ENCODE measurements at regions not wholly inside any gene's neighbourhood (a gene's known extent, or its start where the extent isn't known, plus 50 kb on each side); places are given as distances from the start of the nearest gene placed in this dataset.

DNA sequence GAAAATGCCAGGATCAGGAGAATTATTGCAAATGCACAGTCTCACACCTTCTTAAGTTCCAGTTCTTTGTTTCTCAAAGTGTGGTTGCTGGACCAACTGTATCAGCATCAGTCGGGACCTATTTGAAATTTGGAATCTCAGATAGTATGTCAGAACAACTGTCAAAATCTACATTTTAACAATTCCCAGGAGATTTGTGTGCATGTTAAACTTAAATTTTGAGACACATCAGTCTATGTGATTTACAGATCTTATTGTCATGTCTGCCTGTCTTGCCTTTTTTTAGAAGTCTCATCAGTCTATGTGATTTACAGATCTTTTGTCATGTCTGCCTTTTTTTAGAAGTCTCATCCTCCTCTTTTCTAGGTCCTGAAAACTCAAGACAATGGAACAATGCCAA lies 243.6 kb upstream of the MEIS1 start:
- no TSS peak for BruUV-seq (replicated peaks)
- intact Hi-C loops (cut with micrococcal nuclease; ENCODE audit: unreplicated experiment) = no loop called here
- Histone ChIP-seq H3K4me3 (ENCODE audit: low read depth in 2 of 2, low read length in 2 of 2) (no peak overlapping the region), H3K36me3 (ENCODE audit: control insufficient read depth, insufficient read depth, low read length) (no peaks in the 10 kb centered on the region), H3K4me1 (ENCODE audit: control insufficient read depth, insufficient read depth, low read length) (no peaks in the 10 kb centered on the region), H3K27ac (ENCODE audit: low read length) (no peak overlapping the region), H3K27me3 (ENCODE audit: control insufficient read depth, insufficient read depth, low read length) (no peaks in the 10 kb centered on the region), H3K9me3 (ENCODE audit: control insufficient read depth, insufficient read depth, low read depth, low read length) (no peaks in the 10 kb centered on the region)
- ATAC-seq (no peak), DNase-seq (ENCODE audit: low read depth, low spot score) (no peak)
- in situ Hi-C loops (cut with HindIII; ENCODE audit: low pct_unique_long_range_greater_than_20kb, low sequenced_read_pairs) = no loop called here
- TF ChIP-seq TCF7L2 (IDR thresholded peaks at IDR 0.05; ENCODE audit: low read depth, low read length) (no peak), SIN3A (IDR thresholded peaks at IDR 0.05; ENCODE audit: borderline replicate concordance, insufficient read depth, low read depth, low read length) (no peak), CTCF (IDR thresholded peaks at IDR 0.05) (no peak), POLR2AphosphoS5 (IDR thresholded peaks at IDR 0.05; ENCODE audit: low read depth, low read length) (no peak)
- TF ChIP-seq, protein P1, sequence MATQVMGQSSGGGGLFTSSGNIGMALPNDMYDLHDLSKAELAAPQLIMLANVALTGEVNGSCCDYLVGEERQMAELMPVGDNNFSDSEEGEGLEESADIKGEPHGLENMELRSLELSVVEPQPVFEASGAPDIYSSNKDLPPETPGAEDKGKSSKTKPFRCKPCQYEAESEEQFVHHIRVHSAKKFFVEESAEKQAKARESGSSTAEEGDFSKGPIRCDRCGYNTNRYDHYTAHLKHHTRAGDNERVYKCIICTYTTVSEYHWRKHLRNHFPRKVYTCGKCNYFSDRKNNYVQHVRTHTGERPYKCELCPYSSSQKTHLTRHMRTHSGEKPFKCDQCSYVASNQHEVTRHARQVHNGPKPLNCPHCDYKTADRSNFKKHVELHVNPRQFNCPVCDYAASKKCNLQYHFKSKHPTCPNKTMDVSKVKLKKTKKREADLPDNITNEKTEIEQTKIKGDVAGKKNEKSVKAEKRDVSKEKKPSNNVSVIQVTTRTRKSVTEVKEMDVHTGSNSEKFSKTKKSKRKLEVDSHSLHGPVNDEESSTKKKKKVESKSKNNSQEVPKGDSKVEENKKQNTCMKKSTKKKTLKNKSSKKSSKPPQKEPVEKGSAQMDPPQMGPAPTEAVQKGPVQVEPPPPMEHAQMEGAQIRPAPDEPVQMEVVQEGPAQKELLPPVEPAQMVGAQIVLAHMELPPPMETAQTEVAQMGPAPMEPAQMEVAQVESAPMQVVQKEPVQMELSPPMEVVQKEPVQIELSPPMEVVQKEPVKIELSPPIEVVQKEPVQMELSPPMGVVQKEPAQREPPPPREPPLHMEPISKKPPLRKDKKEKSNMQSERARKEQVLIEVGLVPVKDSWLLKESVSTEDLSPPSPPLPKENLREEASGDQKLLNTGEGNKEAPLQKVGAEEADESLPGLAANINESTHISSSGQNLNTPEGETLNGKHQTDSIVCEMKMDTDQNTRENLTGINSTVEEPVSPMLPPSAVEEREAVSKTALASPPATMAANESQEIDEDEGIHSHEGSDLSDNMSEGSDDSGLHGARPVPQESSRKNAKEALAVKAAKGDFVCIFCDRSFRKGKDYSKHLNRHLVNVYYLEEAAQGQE (IDR thresholded peaks at IDR 0.05; ENCODE audit: insufficient read depth in 1 of 2, low read depth in 2 of 2, low read length in 1 of 2) = no peak
- POLR2A ChIA-PET = no interaction called here
- CTCF ChIA-PET = no interaction called here

DNA sequence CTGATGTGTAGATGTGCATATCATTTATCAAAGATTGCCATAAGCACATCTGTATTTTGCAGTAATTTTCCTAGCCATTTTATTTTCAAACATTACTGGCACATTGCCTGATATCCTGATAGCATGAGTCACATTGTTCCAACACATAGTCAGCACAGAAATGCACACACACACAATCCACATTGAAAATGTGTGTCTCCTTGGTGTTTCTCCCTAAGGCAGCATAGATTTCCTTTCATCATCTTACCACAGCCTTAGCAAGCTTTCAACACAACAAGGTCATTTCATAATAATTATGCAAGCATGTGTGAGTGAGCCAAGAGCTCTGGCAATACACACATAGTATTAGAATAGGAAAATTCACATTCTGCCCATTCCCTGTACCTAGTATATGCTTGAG lies 245.4 kb upstream of the MEIS1 start:
- H3K27me3 ChIP-seq (ENCODE audit: control insufficient read depth, insufficient read depth, low read length) = no peaks in the 10 kb centered on the region
- TF ChIP-seq, protein P1 (IDR thresholded peaks at IDR 0.05; ENCODE audit: insufficient read depth in 1 of 2, low read depth in 2 of 2, low read length in 1 of 2) = no peak
- no peak for TF ChIP-seq POLR2AphosphoS5 (IDR thresholded peaks at IDR 0.05; ENCODE audit: low read depth, low read length)
- TF ChIP-seq CTCF (IDR thresholded peaks at IDR 0.05) = no peak
- TF ChIP-seq SIN3A (IDR thresholded peaks at IDR 0.05; ENCODE audit: borderline replicate concordance, insufficient read depth, low read depth, low read length) = no peak
- TF ChIP-seq TCF7L2 (IDR thresholded peaks at IDR 0.05; ENCODE audit: low read depth, low read length) = no peak
- no peaks in the 10 kb centered on the region for H3K4me1 ChIP-seq (ENCODE audit: control insufficient read depth, insufficient read depth, low read length)
- CTCF ChIA-PET = no interaction called here
- no peak for ATAC-seq
- POLR2A ChIA-PET = interaction anchor here (0.6 kb wide), 1 partner anchor 34 kb away, joined by 3 read pairs; no protein-coding TSS in a partner anchor
- no peaks in the 10 kb centered on the region for H3K36me3 ChIP-seq (ENCODE audit: control insufficient read depth, insufficient read depth, low read length)
- no peak overlapping the region for H3K27ac ChIP-seq (ENCODE audit: low read length)
- DNase-seq (ENCODE audit: low read depth, low spot score) = no peak
- no peaks in the 10 kb centered on the region for H3K9me3 ChIP-seq (ENCODE audit: control insufficient read depth, insufficient read depth, low read depth, low read length)
- no TSS peak for BruUV-seq (replicated peaks)
- in situ Hi-C loops (cut with HindIII; ENCODE audit: low pct_unique_long_range_greater_than_20kb, low sequenced_read_pairs) (no loop called here), intact Hi-C loops (cut with micrococcal nuclease; ENCODE audit: unreplicated experiment) (no loop called here)
- H3K4me3 ChIP-seq (ENCODE audit: low read depth in 2 of 2, low read length in 2 of 2) = no peak overlapping the region

Data from Panc1 (cell line).